HEK293 (cell line): ENCODE measurements at regions not wholly inside any gene's neighbourhood (a gene's known extent, or its start where the extent isn't known, plus 50 kb on each side); places are given as distances from the start of the nearest gene placed in this dataset.

ENCODE experiments used
- PRDM4 ChIP-seq: fragments of 450-650 bp; formaldehyde crosslinking; IDR thresholded peaks from 2 replicates; pipeline ENCODE4 v1.5.1; 2017; ENCODE audit warnings: missing biosample characterization, missing genetic modification characterization
- REST ChIP-seq: fragments of 450-650 bp; formaldehyde crosslinking; IDR thresholded peaks from 2 replicates; pipeline ENCODE4 v1.5.1; 2016; ENCODE audit warnings: missing biosample characterization, missing genetic modification characterization
- ZNF184 ChIP-seq: fragments of 450-650 bp; IDR thresholded peaks from 2 replicates; pipeline ENCODE4 v1.5.1; 2018; ENCODE audit warnings: missing biosample characterization, mild to moderate bottlenecking, missing genetic modification characterization
- TF ChIP-seq, protein P1 (sequence below): fragments of 450-650 bp; formaldehyde crosslinking; IDR thresholded peaks from 2 replicates; pipeline ENCODE4 v1.5.1; 2016; ENCODE audit warnings: missing biosample characterization, missing genetic modification characterization
- TF ChIP-seq, protein P2 (sequence below): IDR thresholded peaks from 2 replicates; pipeline ENCODE4 v1.6.1; 2011; ENCODE audit warnings: mild to moderate bottlenecking, low read depth, low read length, borderline replicate concordance
- TF ChIP-seq, protein P3 (sequence below): fragments of 450-650 bp; formaldehyde crosslinking; IDR thresholded peaks from 2 replicates; pipeline ENCODE4 v1.5.1; 2016; ENCODE audit warnings: missing biosample characterization, missing genetic modification characterization

DNA sequence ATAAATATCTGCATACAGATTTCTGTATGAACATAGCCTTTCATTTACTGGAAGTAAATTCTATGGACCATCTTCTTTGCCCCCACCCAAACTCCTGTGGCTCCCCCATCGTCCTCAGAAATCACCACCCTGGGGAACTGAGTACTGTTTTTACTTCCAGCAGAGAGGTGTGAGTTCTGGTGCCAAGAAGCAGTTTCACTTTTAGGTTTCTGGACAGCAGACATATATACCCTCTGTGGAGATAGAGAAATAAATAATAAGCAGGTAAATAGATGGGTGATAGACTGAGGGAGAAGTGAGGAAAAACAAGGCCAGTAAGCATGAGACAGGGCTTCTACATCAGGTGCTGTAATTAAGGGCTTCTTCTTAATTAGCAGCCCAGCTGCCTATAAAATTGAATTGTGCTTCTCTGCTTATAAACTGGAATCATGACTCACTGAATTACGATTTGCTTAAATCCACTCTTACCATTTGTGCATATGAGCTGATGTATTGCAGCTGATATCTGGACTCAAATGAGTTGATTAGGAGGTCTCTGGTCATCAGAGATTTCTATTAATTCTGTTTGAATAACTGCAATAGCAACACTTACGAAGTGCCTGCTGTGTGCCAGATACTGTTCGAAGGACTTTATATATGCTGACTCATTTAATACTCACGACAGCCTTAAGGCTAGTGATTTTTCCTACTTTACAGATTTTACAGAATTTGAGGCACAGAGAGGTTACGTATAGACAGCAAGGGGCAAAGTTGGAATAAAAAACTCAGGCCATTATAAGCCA, 60.8 kb upstream of the DHX15 start:
- TF ChIP-seq REST (tag by site-specific recombination) = no peak
- TF ChIP-seq, protein P1, sequence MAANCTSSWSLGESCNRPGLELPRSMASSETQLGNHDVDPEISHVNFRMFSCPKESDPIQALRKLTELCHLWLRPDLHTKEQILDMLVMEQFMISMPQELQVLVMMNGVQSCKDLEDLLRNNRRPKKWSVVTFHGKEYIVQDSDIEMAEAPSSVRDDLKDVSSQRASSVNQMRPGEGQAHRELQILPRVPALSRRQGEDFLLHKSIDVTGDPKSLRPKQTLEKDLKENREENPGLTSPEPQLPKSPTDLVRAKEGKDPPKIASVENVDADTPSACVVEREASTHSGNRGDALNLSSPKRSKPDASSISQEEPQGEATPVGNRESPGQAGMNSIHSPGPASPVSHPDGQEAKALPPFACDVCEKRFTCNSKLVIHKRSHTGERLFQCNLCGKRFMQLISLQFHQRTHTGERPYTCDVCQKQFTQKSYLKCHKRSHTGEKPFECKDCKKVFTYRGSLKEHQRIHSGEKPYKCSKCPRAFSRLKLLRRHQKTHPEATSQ (tag by site-specific recombination) = no peak
- TF ChIP-seq, protein P2, sequence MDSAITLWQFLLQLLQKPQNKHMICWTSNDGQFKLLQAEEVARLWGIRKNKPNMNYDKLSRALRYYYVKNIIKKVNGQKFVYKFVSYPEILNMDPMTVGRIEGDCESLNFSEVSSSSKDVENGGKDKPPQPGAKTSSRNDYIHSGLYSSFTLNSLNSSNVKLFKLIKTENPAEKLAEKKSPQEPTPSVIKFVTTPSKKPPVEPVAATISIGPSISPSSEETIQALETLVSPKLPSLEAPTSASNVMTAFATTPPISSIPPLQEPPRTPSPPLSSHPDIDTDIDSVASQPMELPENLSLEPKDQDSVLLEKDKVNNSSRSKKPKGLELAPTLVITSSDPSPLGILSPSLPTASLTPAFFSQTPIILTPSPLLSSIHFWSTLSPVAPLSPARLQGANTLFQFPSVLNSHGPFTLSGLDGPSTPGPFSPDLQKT = no peak
- TF ChIP-seq, protein P3, sequence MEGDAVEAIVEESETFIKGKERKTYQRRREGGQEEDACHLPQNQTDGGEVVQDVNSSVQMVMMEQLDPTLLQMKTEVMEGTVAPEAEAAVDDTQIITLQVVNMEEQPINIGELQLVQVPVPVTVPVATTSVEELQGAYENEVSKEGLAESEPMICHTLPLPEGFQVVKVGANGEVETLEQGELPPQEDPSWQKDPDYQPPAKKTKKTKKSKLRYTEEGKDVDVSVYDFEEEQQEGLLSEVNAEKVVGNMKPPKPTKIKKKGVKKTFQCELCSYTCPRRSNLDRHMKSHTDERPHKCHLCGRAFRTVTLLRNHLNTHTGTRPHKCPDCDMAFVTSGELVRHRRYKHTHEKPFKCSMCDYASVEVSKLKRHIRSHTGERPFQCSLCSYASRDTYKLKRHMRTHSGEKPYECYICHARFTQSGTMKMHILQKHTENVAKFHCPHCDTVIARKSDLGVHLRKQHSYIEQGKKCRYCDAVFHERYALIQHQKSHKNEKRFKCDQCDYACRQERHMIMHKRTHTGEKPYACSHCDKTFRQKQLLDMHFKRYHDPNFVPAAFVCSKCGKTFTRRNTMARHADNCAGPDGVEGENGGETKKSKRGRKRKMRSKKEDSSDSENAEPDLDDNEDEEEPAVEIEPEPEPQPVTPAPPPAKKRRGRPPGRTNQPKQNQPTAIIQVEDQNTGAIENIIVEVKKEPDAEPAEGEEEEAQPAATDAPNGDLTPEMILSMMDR (tag by site-specific recombination) = no peak
- TF ChIP-seq PRDM4 (tag by site-specific recombination) = no peak
- no peak for TF ChIP-seq ZNF184 (tag by site-specific recombination)
